Gastroesophageal sphincter (tissue), 4 donors: ENCODE measurements at regions not wholly inside any gene's neighbourhood (a gene's known extent, or its start where the extent isn't known, plus 50 kb on each side); places are given as distances from the start of the nearest gene placed in this dataset.

Experiments used
- ATAC-seq: fragments of 150-250 bp; one replicate; pipeline ENCODE4 v1.9.1; 2016; ENCODE audit warnings: mild to moderate bottlenecking, moderate library complexity
- H3K27ac ChIP-seq, 4 donors: fragments of 200-600 bp; sonication (generic) in 3 of 4; 1 replicate in 3 of 4; 2 replicates in 1 of 4; pipeline ENCODE4 v1.5.1; 2016 to 2019
- H3K27me3 ChIP-seq: fragments of 200-600 bp; sonication (generic); one replicate; pipeline ENCODE4 v1.5.1; 2019
- H3K36me3 ChIP-seq, 2 donors: fragments of 200-600 bp; sonication (generic); one replicate each; pipeline ENCODE4 v1.5.1; 2019; ENCODE audit warnings: control low read depth in 1 of 2
- H3K4me1 ChIP-seq, 3 donors: fragments of 200-600 bp; sonication (generic); 1 replicate in 2 of 3; 2 replicates in 1 of 3; pipeline ENCODE4 v1.5.1; 2016 to 2019; ENCODE audit warnings: control low read depth in 2 of 3
- H3K4me3 ChIP-seq, 2 donors: fragments of 200-600 bp; sonication (generic); one replicate each; pipeline ENCODE4 v1.5.1; 2019; ENCODE audit warnings: mild to moderate bottlenecking in 1 of 2, moderate library complexity in 1 of 2
- H3K9me3 ChIP-seq, 3 donors: fragments of 200-600 bp; sonication (generic); one replicate each; pipeline ENCODE4 v1.5.1; 2017 to 2019; ENCODE audit warnings: control low read depth in 2 of 3
- CTCF ChIP-seq, 4 experiments: fragments of 200-600 bp in 2 of 4; fragments of 450-650 bp in 2 of 4; sonication (generic) in 1 of 4; IDR thresholded peaks; one replicate each; pipeline ENCODE4 v1.5.1; 2017 to 2019; ENCODE audit warnings: antibody characterized with exemption in 4 of 4, mild to moderate bottlenecking in 2 of 4, moderate library complexity in 2 of 4
- EP300 ChIP-seq: sonication (generic); formaldehyde crosslinking; IDR thresholded peaks from one replicate; pipeline ENCODE4 v1.6.1; 2017; ENCODE audit warnings: antibody characterized with exemption, mild to moderate bottlenecking
- POLR2A ChIP-seq, 2 donors: fragments of 450-650 bp; IDR thresholded peaks; one replicate each; pipeline ENCODE4 v1.6.1; 2017; ENCODE audit warnings: antibody characterized with exemption in 2 of 2, mild to moderate bottlenecking in 2 of 2, moderate library complexity in 1 of 2
- POLR2AphosphoS5 ChIP-seq: sonication (generic); formaldehyde crosslinking; IDR thresholded peaks from one replicate; pipeline ENCODE4 v1.6.1; 2017; ENCODE audit warnings: antibody characterized with exemption
- WGBS, 2 donors: methylation state at CpG; one replicate each; pipeline ENCODE4 v1.1.5; 2018; ENCODE audit warnings: low coverage in 1 of 2; 5-methylcytosine and 5-hydroxymethylcytosine counted together

GRCh38 chr15:66644000-66644787, 57.8 kb upstream of the SMAD6 start:
- ATAC-seq, result no peak
- H3K27me3 ChIP-seq, result no peaks in the 10 kb centered on the region
- no peak overlapping the region for H3K4me3 ChIP-seq
- no peak for TF ChIP-seq POLR2A (IDR thresholded peaks at IDR 0.05)
- no peak for TF ChIP-seq CTCF (IDR thresholded peaks at IDR 0.05)
- no peak for TF ChIP-seq EP300
- TF ChIP-seq POLR2AphosphoS5, result no peak
- WGBS, 2 donors, result 55 to 63% methylated on average over 6 to 10 of the region's 13 CpGs
- H3K27ac ChIP-seq, result peak overlapping the region in 1 of 4 donors; percentile 48
- H3K4me1 ChIP-seq, result peaks cover 0 to 17% (median 0%) of the 10 kb centered on the region in 3 donors
- H3K9me3 ChIP-seq, result no peaks in the 10 kb centered on the region
- H3K36me3 ChIP-seq, result no peaks in the 10 kb centered on the region

- Histone ChIP-seq H3K4me1 (peaks cover 0 to 19% (median 0%) of the 10 kb centered on the region in 3 donors), H3K36me3 (no peaks in the 10 kb centered on the region), H3K27me3 (no peaks in the 10 kb centered on the region), H3K9me3 (no peaks in the 10 kb centered on the region), H3K4me3 (no peak overlapping the region), H3K27ac (peak overlapping the region in 1 of 4 donors; percentile 48)
- WGBS, 2 donors, result 29% methylated on average over 3 of the region's 5 CpGs; no CpG with 5 or more reads in 1 of the 2 donors
- TF ChIP-seq EP300 (no peak), POLR2AphosphoS5 (no peak), POLR2A (IDR thresholded peaks at IDR 0.05) (no peak), CTCF (IDR thresholded peaks at IDR 0.05) (no peak)
- no peak for ATAC-seq
Measured at GRCh38 chr15:66644869-66645268, 57.2 kb upstream of the SMAD6 start.

- TF ChIP-seq POLR2AphosphoS5 (no peak), POLR2A (IDR thresholded peaks at IDR 0.05) (no peak), CTCF (IDR thresholded peaks at IDR 0.05) (no peak), EP300 (no peak)
- ATAC-seq, result no peak
- H3K27ac ChIP-seq, result no peak overlapping the region
Measured at GRCh38 chr15:66646308-66646707, 55.7 kb upstream of the SMAD6 start.

GRCh38 chr15:66646799-66647198, 55.2 kb upstream of the SMAD6 start:
- ATAC-seq, result no peak
- H3K36me3 ChIP-seq, result no peaks in the 10 kb centered on the region
- no peaks in the 10 kb centered on the region for H3K27me3 ChIP-seq
- H3K4me3 ChIP-seq, result no peak overlapping the region
- no peak for TF ChIP-seq POLR2A (IDR thresholded peaks at IDR 0.05)
- TF ChIP-seq POLR2AphosphoS5, result no peak
- TF ChIP-seq EP300, result no peak
- no peak for TF ChIP-seq CTCF (IDR thresholded peaks at IDR 0.05)
- H3K9me3 ChIP-seq, result no peaks in the 10 kb centered on the region
- peak overlapping the region in 2 of 4 donors; percentile 7 to 51 for H3K27ac ChIP-seq
- peaks cover 0 to 26% (median 0%) of the 10 kb centered on the region in 3 donors for H3K4me1 ChIP-seq

More at GRCh38 chr15:66646308-66646707, 55.7 kb upstream of the SMAD6 start:
- H3K36me3 ChIP-seq, result no peaks in the 10 kb centered on the region
- no peaks in the 10 kb centered on the region for H3K9me3 ChIP-seq
- peaks cover 0 to 26% (median 0%) of the 10 kb centered on the region in 3 donors for H3K4me1 ChIP-seq
- 65 to 95% methylated on average over 2 to 5 of the region's 9 CpGs for WGBS, 2 donors
- no peak overlapping the region for H3K4me3 ChIP-seq
- H3K27me3 ChIP-seq, result no peaks in the 10 kb centered on the region

GRCh38 chr15:66647358-66647757, 54.7 kb upstream of the SMAD6 start:
- no peaks in the 10 kb centered on the region for H3K36me3 ChIP-seq
- no CpG with 5 or more reads among the region's 16 CpGs for WGBS, 2 donors
- H3K4me3 ChIP-seq, result no peak overlapping the region
- no peaks in the 10 kb centered on the region for H3K27me3 ChIP-seq
- peaks cover 0 to 26% (median 0%) of the 10 kb centered on the region in 3 donors for H3K4me1 ChIP-seq
- TF ChIP-seq EP300 (no peak), POLR2AphosphoS5 (no peak), CTCF (IDR thresholded peaks at IDR 0.05) (no peak), POLR2A (IDR thresholded peaks at IDR 0.05) (no peak)
- ATAC-seq, result no peak
- no peaks in the 10 kb centered on the region for H3K9me3 ChIP-seq
- peak overlapping the region in 2 of 4 donors; percentile 7 to 51 for H3K27ac ChIP-seq
